ENCODE measurements at regions not wholly inside any gene's neighbourhood (a gene's known extent, or its start where the extent isn't known, plus 50 kb on each side); places are given as distances from the start of the nearest gene placed in this dataset.
"Not testable (repeated sequence)": the region's sequence is repeated elsewhere in the genome, so short reads cannot be mapped to it uniquely, and the experiment has no call there.

DNA sequence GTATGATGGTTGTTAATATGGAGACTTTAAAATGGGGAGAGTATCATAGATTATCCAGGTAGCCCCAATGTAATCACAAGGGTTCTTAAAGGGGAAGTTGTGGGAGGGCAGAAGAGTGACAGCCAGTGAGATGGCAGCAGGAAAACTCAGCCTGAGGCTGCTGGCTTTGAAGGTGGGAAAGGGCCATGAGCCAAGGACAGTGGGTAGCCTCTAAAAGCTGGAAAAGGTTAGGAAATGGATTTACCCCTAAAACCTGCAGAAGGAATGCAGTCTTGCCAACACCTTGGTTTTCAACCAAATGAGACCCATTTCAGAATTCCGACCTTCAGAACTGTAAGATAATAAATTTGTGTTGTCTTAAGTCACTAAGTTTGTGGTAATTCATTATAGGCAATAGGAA is 68.8 kb upstream of the BLTP1 start:
- Histone ChIP-seq H3K27me3 (ENCODE audit: control insufficient read depth in 3 of 3, insufficient read depth in 3 of 3, low read length in 2 of 3) (no peaks in the 10 kb centered on the region), H3K4me1 (ENCODE audit: control insufficient read depth in 5 of 5, insufficient read depth in 5 of 5, low read length in 5 of 5) (peaks cover 0 to 55% (median 16%) of the 10 kb centered on the region in 5 donors), H3K4me3 (no peak overlapping the region), H3K36me3 (ENCODE audit: control insufficient read depth in 4 of 4, insufficient read depth in 4 of 4, low read length in 4 of 4) (no peaks in the 10 kb centered on the region), H3K9ac (ENCODE audit: insufficient read depth in 1 of 2, low read length in 2 of 2) (no peak overlapping the region), H3K27ac (ENCODE audit: low read depth in 1 of 2, low read length in 1 of 2) (no peak overlapping the region), H3K9me3 (ENCODE audit: control insufficient read depth in 4 of 4, insufficient read depth in 3 of 4, low read length in 3 of 4) (no peaks in the 10 kb centered on the region)
- DNase-seq: peak in 2 of 3 donors; percentile 54 to 58
- 91 to 97% methylated on average over 1 of the region's 1 CpG for WGBS, 2 donors
- TF ChIP-seq, protein P1, sequence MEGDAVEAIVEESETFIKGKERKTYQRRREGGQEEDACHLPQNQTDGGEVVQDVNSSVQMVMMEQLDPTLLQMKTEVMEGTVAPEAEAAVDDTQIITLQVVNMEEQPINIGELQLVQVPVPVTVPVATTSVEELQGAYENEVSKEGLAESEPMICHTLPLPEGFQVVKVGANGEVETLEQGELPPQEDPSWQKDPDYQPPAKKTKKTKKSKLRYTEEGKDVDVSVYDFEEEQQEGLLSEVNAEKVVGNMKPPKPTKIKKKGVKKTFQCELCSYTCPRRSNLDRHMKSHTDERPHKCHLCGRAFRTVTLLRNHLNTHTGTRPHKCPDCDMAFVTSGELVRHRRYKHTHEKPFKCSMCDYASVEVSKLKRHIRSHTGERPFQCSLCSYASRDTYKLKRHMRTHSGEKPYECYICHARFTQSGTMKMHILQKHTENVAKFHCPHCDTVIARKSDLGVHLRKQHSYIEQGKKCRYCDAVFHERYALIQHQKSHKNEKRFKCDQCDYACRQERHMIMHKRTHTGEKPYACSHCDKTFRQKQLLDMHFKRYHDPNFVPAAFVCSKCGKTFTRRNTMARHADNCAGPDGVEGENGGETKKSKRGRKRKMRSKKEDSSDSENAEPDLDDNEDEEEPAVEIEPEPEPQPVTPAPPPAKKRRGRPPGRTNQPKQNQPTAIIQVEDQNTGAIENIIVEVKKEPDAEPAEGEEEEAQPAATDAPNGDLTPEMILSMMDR (IDR thresholded peaks at IDR 0.05; ENCODE audit: control extremely low read depth, extremely low read depth): no peak
- ATAC-seq (ENCODE audit: insufficient read depth, low FRiP score): no peak

DNA sequence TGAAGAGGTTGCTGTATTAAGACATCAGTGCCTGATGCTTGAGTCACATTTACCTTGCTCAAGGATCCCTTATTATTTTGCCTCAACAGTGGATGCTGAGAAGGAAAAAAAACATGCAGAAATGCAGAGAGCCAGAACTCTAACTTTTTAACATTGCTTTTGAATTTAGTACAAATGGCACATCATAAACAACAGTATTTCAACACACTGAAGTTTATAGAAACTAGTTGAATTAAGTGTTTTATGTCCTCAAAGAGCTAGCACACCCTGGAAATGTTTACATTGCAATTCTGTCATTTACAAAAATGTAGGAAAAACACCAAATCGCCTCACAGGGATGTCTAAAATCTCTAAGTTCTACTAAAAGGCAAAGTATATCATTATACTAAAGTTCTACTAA is 69.5 kb upstream of the BLTP1 start:
- Histone ChIP-seq H3K27ac (ENCODE audit: low read depth in 1 of 2, low read length in 1 of 2) (no peak overlapping the region), H3K36me3 (ENCODE audit: control insufficient read depth in 4 of 4, insufficient read depth in 4 of 4, low read length in 4 of 4) (no peaks in the 10 kb centered on the region), H3K4me1 (ENCODE audit: control insufficient read depth in 5 of 5, insufficient read depth in 5 of 5, low read length in 5 of 5) (peaks cover 0 to 55% (median 16%) of the 10 kb centered on the region in 5 donors), H3K9me3 (ENCODE audit: control insufficient read depth in 4 of 4, insufficient read depth in 3 of 4, low read length in 3 of 4) (no peaks in the 10 kb centered on the region), H3K27me3 (ENCODE audit: control insufficient read depth in 3 of 3, insufficient read depth in 3 of 3, low read length in 2 of 3) (no peaks in the 10 kb centered on the region), H3K9ac (ENCODE audit: insufficient read depth in 1 of 2, low read length in 2 of 2) (no peak overlapping the region), H3K4me3 (no peak overlapping the region)
- DNase-seq (peak in 2 of 3 donors; percentile 93 to 94), ATAC-seq (ENCODE audit: insufficient read depth, low FRiP score) (no peak)
- 36 to 66% methylated on average over 1 of the region's 1 CpG for WGBS, 2 donors
- TF ChIP-seq, protein P1 (IDR thresholded peaks at IDR 0.05; ENCODE audit: control extremely low read depth, extremely low read depth): no peak

DNA sequence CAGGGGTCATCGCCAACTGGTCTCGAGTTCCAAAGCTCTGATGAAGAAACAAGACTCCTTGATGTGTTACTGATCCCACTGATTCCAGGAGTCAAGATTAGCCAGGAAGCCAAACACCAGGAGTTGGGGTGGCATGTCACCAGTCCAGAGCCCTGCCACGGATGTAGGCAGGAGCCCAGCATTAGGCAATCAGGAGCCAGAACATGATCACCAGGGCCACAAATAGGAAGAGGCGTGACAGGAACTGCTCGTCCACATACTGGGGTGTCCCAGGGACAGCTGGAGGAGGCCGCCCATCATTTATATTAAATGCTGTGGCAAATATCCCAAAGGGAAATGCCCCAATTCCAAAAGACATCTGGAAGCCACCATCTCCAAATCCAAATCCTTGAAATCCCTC is 74.5 kb upstream of the BLTP1 start:
- H3K9me3 ChIP-seq (ENCODE audit: control insufficient read depth in 4 of 4, insufficient read depth in 3 of 4, low read length in 3 of 4); H3K4me3 ChIP-seq; DNase-seq; H3K36me3 ChIP-seq (ENCODE audit: control insufficient read depth in 4 of 4, insufficient read depth in 4 of 4, low read length in 4 of 4); H3K9ac ChIP-seq (ENCODE audit: insufficient read depth in 1 of 2, low read length in 2 of 2); H3K27me3 ChIP-seq (ENCODE audit: control insufficient read depth in 3 of 3, insufficient read depth in 3 of 3, low read length in 2 of 3); H3K27ac ChIP-seq (ENCODE audit: low read depth in 1 of 2, low read length in 1 of 2); ATAC-seq (ENCODE audit: insufficient read depth, low FRiP score): not testable (repeated sequence)
- 70 to 74% methylated on average over 4 to 6 of the region's 6 CpGs for WGBS, 2 donors
- H3K4me1 ChIP-seq (ENCODE audit: control insufficient read depth in 5 of 5, insufficient read depth in 5 of 5, low read length in 5 of 5): peaks cover 0 to 25% (median 6%) of the 10 kb centered on the region in 5 donors

DNA sequence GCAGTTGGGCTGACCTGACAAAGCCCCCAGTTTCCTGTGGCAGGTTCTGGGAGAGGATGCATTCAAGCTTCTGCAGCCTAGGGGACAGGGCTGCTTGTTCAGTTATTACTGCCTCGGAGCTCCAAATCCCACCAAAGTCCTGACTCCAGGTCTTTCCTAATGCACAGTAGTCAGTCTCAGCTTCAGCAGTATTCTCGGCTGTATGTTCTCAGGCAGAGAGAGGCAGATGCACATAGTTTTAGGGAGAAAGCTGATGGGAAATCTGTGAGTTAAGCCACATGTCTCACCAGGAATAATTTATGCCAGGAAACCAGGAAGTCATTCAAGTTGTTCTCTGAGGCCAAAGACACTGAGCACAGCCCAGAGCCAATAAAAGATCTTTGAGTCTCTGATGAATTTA is 75.3 kb upstream of the BLTP1 start:
- not testable (repeated sequence) for H3K27ac ChIP-seq (ENCODE audit: low read depth in 1 of 2, low read length in 1 of 2); H3K9ac ChIP-seq (ENCODE audit: insufficient read depth in 1 of 2, low read length in 2 of 2); H3K27me3 ChIP-seq (ENCODE audit: control insufficient read depth in 3 of 3, insufficient read depth in 3 of 3, low read length in 2 of 3); H3K4me3 ChIP-seq; ATAC-seq (ENCODE audit: insufficient read depth, low FRiP score); H3K36me3 ChIP-seq (ENCODE audit: control insufficient read depth in 4 of 4, insufficient read depth in 4 of 4, low read length in 4 of 4); H3K9me3 ChIP-seq (ENCODE audit: control insufficient read depth in 4 of 4, insufficient read depth in 3 of 4, low read length in 3 of 4)
- H3K4me1 ChIP-seq (ENCODE audit: control insufficient read depth in 5 of 5, insufficient read depth in 5 of 5, low read length in 5 of 5): peaks cover 0 to 17% (median 4%) of the 10 kb centered on the region in 5 donors
- WGBS, 2 donors: 25 to 32% methylated on average over 1 to 2 of the region's 2 CpGs
- DNase-seq: peak; percentile 56 to 90 (median 85)

DNA sequence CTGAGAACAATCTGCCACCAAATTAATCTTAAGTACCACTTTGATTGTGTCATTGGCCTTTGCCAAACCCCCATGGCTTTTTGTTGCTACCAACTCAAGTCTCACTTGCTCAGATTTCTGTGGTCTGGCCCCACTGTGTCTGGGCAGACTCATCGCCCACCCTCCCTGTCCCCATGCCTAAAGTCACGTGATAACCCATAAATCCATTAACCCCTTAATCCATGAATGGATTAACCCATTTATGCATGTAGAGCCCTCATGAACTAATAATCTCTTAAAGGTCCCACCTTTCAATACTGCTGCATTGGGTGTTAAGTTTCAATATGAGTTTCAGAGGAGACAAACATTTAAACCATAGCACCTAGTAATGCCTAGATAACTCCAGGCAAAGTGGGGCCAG is 78.5 kb upstream of the BLTP1 start:
- no peaks in the 10 kb centered on the region for H3K9me3 ChIP-seq (ENCODE audit: control insufficient read depth in 4 of 4, insufficient read depth in 3 of 4, low read length in 3 of 4)
- H3K36me3 ChIP-seq (ENCODE audit: control insufficient read depth in 4 of 4, insufficient read depth in 4 of 4, low read length in 4 of 4): no peaks in the 10 kb centered on the region
- no peak overlapping the region for H3K4me3 ChIP-seq
- no peak overlapping the region for H3K27ac ChIP-seq (ENCODE audit: low read depth in 1 of 2, low read length in 1 of 2)
- H3K9ac ChIP-seq (ENCODE audit: insufficient read depth in 1 of 2, low read length in 2 of 2): no peak overlapping the region
- 63 to 68% methylated on average over 2 of the region's 2 CpGs for WGBS, 2 donors
- H3K27me3 ChIP-seq (ENCODE audit: control insufficient read depth in 3 of 3, insufficient read depth in 3 of 3, low read length in 2 of 3): no peaks in the 10 kb centered on the region
- no peak for ATAC-seq (ENCODE audit: insufficient read depth, low FRiP score)
- no peaks in the 10 kb centered on the region for H3K4me1 ChIP-seq (ENCODE audit: control insufficient read depth in 5 of 5, insufficient read depth in 5 of 5, low read length in 5 of 5)
- DNase-seq: peak in 1 of 3 donors; percentile 6
- TF ChIP-seq, protein P1 (IDR thresholded peaks at IDR 0.05; ENCODE audit: control extremely low read depth, extremely low read depth): no peak
